ENCODE measurements at regions not wholly inside any gene's neighbourhood (a gene's known extent, or its start where the extent isn't known, plus 50 kb on each side); places are given as distances from the start of the nearest gene placed in this dataset.

DNA sequence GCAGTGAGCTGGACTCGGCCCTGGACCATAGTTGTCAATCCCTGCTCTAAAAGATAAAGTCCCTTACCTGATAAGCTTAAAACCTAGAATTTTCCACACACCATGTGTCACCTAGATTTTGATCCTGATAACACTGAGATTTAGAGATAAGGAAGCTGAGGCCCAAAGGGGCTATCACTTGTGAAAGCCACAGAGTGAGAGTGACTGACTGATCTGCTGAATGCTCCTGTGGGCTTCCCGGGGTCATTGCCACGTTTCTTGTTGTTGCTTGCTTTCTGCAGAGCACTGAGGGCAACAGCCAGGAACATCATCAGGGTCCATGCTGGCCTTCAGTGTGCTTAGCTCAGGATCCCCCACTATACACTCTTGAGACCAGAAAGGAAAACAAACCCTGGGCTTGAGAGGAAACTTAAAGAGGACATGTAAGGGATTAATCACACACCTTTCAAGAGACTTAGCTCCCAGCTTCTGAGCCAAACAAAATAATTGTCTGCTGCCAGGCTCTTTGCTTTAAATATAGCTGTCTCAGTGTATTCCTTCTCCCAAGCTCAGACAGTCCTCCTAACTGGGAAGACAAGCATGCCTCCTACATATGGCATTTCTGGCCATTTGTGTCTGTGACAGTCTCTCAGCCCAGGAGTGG, 82.6 kb upstream of the ARHGAP5 start:
- ATAC-seq (ENCODE audit: low read depth) (no peak), DNase-seq (no peak)
- Mint-ChIP-seq H3K9me3 (no peaks in the 10 kb centered on the region), H3K27ac (no peak overlapping the region), H3K27me3 (peaks cover 5% of the 10 kb centered on the region), H3K36me3 (ENCODE audit: low read depth) (no peaks in the 10 kb centered on the region), H3K4me3 (no peak overlapping the region), H3K4me1 (no peaks in the 10 kb centered on the region)
- TF ChIP-seq, protein P1, sequence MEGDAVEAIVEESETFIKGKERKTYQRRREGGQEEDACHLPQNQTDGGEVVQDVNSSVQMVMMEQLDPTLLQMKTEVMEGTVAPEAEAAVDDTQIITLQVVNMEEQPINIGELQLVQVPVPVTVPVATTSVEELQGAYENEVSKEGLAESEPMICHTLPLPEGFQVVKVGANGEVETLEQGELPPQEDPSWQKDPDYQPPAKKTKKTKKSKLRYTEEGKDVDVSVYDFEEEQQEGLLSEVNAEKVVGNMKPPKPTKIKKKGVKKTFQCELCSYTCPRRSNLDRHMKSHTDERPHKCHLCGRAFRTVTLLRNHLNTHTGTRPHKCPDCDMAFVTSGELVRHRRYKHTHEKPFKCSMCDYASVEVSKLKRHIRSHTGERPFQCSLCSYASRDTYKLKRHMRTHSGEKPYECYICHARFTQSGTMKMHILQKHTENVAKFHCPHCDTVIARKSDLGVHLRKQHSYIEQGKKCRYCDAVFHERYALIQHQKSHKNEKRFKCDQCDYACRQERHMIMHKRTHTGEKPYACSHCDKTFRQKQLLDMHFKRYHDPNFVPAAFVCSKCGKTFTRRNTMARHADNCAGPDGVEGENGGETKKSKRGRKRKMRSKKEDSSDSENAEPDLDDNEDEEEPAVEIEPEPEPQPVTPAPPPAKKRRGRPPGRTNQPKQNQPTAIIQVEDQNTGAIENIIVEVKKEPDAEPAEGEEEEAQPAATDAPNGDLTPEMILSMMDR (IDR thresholded peaks at IDR 0.05), result no peak
- intact Hi-C loops (cut with micrococcal nuclease), result no loop called here
- CTCF ChIA-PET, result no interaction called here
- POLR2A ChIA-PET, result no interaction called here

DNA sequence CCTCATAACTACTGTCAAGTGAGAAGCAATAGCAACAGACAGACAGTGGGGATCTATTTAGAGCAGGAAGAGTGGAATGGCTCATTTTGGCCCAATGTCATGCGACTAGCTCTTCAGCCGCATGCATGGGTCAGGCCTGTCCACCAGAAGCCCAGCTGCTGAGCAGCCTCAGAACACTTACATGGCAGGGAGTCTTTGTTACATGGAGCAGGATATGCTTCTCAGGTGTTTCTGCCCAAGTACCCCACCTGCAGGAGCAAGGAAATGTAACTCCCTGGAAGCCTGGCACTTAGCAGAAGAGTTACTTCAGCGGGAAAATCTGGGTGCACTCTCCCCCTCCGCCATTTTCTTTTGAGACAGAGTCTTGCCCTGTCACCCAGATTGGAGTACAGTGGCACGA, 73.5 kb upstream of the ARHGAP5 start:
- intact Hi-C loops (cut with micrococcal nuclease), result no loop called here
- ATAC-seq (ENCODE audit: low read depth) (no peak), DNase-seq (no peak)
- ChIA-PET POLR2A (no interaction called here), CTCF (no interaction called here)
- no peaks in the 10 kb centered on the region for H3K36me3 Mint-ChIP-seq (ENCODE audit: low read depth)
- H3K4me3 Mint-ChIP-seq, result no peak overlapping the region
- H3K4me1 Mint-ChIP-seq, result peaks cover 6% of the 10 kb centered on the region
- H3K27ac Mint-ChIP-seq, result no peak overlapping the region
- H3K27me3 Mint-ChIP-seq, result no peaks in the 10 kb centered on the region
- H3K9me3 Mint-ChIP-seq, result no peaks in the 10 kb centered on the region
- TF ChIP-seq, protein P1 (IDR thresholded peaks at IDR 0.05), result no peak

DNA sequence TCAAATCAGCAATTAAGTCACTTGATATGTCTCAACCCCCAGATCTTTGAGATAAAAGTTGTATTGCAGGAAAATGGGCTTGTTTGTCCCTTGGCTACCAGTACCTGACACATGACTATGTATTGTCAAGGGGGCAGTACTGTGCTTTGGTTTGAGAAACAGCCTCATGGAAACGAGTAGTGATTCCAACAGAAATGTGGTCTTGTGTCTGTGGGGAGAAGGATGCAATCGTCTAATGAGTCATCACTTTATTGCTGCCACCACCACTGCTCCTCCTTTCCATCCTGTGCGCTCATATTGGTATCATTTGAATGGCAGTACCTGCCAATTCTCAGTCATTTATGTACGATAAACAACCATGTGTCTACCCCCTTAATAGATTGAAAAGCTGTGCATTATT, 72.8 kb upstream of the ARHGAP5 start:
- CTCF ChIA-PET, result no interaction called here
- Mint-ChIP-seq H3K9me3 (no peaks in the 10 kb centered on the region), H3K27ac (no peak overlapping the region), H3K4me1 (peaks cover 6% of the 10 kb centered on the region), H3K27me3 (no peaks in the 10 kb centered on the region), H3K4me3 (no peak overlapping the region), H3K36me3 (ENCODE audit: low read depth) (no peaks in the 10 kb centered on the region)
- intact Hi-C loops (cut with micrococcal nuclease), result no loop called here
- no peak for ATAC-seq (ENCODE audit: low read depth)
- POLR2A ChIA-PET, result no interaction called here
- DNase-seq, result no peak
- TF ChIP-seq, protein P1 (IDR thresholded peaks at IDR 0.05), result no peak

DNA sequence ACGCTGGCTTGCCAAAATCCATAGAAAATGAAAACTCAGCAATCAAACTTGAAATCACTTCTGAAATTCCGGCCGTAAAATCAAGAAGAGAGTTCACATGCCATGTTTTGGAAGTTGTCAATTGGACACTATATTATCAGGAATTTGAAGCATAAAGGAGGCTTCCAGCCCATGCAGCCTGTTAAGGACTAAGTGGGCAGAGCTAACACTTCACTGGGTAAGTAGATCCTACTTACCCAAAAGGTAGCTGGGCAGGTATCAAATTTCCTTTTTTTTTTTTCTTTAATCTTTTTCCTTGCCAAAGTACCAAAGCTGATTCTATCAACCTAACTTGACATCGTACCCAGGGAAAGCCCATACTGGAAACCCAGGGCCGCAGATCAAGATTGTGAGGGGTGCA, 71.5 kb upstream of the ARHGAP5 start:
- Mint-ChIP-seq H3K36me3 (ENCODE audit: low read depth) (no peaks in the 10 kb centered on the region), H3K9me3 (no peaks in the 10 kb centered on the region)
- DNase-seq, result no peak

DNA sequence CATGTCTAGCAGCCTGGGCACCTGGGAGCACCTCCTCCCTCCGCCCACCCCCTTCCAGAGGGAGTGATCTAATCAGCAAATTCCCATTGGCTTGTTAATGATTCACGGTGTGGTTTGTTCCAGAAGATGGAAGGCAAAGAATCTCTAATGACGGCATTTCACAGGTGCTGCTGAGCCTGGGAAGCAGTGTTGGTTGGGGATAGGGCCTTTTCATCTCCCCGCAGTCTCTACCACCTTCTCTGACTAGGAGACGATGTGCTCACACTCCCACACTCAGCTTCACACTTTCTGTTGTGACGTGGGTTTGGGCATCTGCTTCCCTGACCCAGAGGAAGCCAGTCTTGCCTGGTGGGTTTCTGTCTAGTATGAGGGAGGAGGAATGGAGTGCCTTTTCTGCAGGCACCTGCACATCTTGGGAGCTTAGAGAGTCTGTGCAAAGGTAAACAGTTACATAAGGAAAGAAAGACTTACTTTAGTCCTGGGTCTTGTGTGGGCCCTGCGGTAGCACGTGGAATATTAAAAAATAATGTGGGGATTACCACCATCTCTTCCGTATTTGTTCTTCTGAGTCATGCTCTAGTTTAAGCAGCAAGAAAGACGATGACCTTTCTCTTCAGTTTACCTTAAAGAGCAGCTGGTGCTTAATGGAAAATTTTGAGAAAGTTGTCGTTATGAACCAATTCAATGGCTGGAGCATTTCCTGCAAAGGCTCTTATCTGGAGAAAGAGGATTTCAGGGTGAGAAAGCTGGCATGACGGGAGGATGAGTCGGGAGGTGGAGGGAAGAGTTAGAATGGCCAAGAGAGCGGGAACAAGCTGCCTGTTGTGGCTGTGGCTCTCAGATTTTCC, 70.6 kb upstream of the ARHGAP5 start:
- POLR2A ChIA-PET, result no interaction called here
- no peaks in the 10 kb centered on the region for H3K27me3 Mint-ChIP-seq

More for the DNA sequence above, 71.5 kb upstream of the ARHGAP5 start:
- ATAC-seq (ENCODE audit: low read depth), result no peak
- Mint-ChIP-seq H3K27me3 (no peaks in the 10 kb centered on the region), H3K27ac (no peak overlapping the region), H3K4me3 (no peak overlapping the region), H3K4me1 (peaks cover 6% of the 10 kb centered on the region)
- ChIA-PET CTCF (interaction anchor here (0.8 to 1.4 kb wide), 2 partner anchors 68 to 249 kb away, joined by 3 read pairs; no protein-coding TSS in a partner anchor), POLR2A (no interaction called here)
- intact Hi-C loops (cut with micrococcal nuclease), result no loop called here
- TF ChIP-seq, protein P1 (IDR thresholded peaks at IDR 0.05), result no peak

More for the DNA sequence above, 70.6 kb upstream of the ARHGAP5 start:
- H3K4me1 Mint-ChIP-seq, result peaks cover 6% of the 10 kb centered on the region
- CTCF ChIA-PET, result interaction anchor here (0.8 to 1.4 kb wide), 2 partner anchors 67 to 248 kb away, joined by 3 read pairs; no protein-coding TSS in a partner anchor
- ATAC-seq (ENCODE audit: low read depth) (no peak), DNase-seq (no peak)
- no peak overlapping the region for H3K4me3 Mint-ChIP-seq
- TF ChIP-seq, protein P1 (IDR thresholded peaks at IDR 0.05), result no peak
- H3K27ac Mint-ChIP-seq, result no peak overlapping the region
- intact Hi-C loops (cut with micrococcal nuclease), result no loop called here
- H3K36me3 Mint-ChIP-seq (ENCODE audit: low read depth), result no peaks in the 10 kb centered on the region
- no peaks in the 10 kb centered on the region for H3K9me3 Mint-ChIP-seq

Measured in activated B cell treated with CpG ODN at 0.5 μM for 24 hours (primary cell).